Kidney (tissue), 13 donors: ENCODE measurements at regions not wholly inside any gene's neighbourhood (a gene's known extent, or its start where the extent isn't known, plus 50 kb on each side); places are given as distances from the start of the nearest gene placed in this dataset.

Source experiments
- DNase-seq, 5 donors: peaks; one replicate each; pipeline ENCODE4 v3.0.0-alpha.2; 2013 to 2020
- FAIRE-seq: peaks from 2 replicates; lab custom pipeline; 2012; peaks lifted over from hg19 to GRCh38; lab: Jason Lieb, UNC
- H3K27ac ChIP-seq, 2 donors: one replicate each; pipeline ENCODE4 v1.7.0; 2013; ENCODE audit warnings: low read depth in 2 of 2, low read length in 2 of 2, inconsistent platforms in 1 of 2
- H3K27me3 ChIP-seq: one replicate; pipeline ENCODE4 v1.7.1; 2013; ENCODE audit warnings: low read length, inconsistent platforms; ENCODE audit not compliant: control insufficient read depth, insufficient read depth
- H3K36me3 ChIP-seq, 3 donors: one replicate each; pipeline versions ENCODE4 v1.7.0 to v1.7.1; 2013; ENCODE audit warnings: low read length in 3 of 3, control low read depth in 1 of 3, inconsistent platforms in 1 of 3; ENCODE audit not compliant: insufficient read depth in 3 of 3, control insufficient read depth in 2 of 3
- H3K4me1 ChIP-seq, 3 donors: one replicate each; pipeline versions ENCODE4 v1.7.0 to v1.7.1; 2013; ENCODE audit warnings: low read length in 3 of 3, inconsistent platforms in 1 of 3, low read depth in 1 of 3; ENCODE audit not compliant: control insufficient read depth in 2 of 3, insufficient read depth in 2 of 3
- H3K4me3 ChIP-seq, 3 donors: one replicate each; pipeline versions ENCODE4 v1.7.0 to v1.8.1; 2013; ENCODE audit warnings: low read length in 3 of 3, control low read depth in 1 of 3, inconsistent platforms in 1 of 3
- H3K9ac ChIP-seq, 3 donors: one replicate each; pipeline versions ENCODE4 v1.7.0 to v1.7.1; 2013; ENCODE audit warnings: low read length in 3 of 3, control low read depth in 1 of 3, inconsistent platforms in 1 of 3
- H3K9me3 ChIP-seq, 3 donors: one replicate each; pipeline versions ENCODE4 v1.7.0 to v1.7.1; 2013; ENCODE audit warnings: low read length in 3 of 3, control low read depth in 1 of 3, inconsistent platforms in 1 of 3; ENCODE audit not compliant: control insufficient read depth in 2 of 3, insufficient read depth in 1 of 3
- CTCF ChIP-seq: IDR thresholded peaks from 3 replicates; pipeline ENCODE4 v1.5.1; 2012; ENCODE audit warnings: mild to moderate bottlenecking, moderate library complexity, borderline replicate concordance; ENCODE audit not compliant: insufficient read depth; ENCODE audit errors: extremely low read depth
- intact Hi-C: fragments of 100-400 bp; cut with DNase I; formaldehyde crosslinking; loops from one replicate; pipeline ENCODE4 v1.11.1; 2022
- donor health status: control.
- donor health status: control.
- donor health status: control.
- donor health status: control.
- donor health status: control.
- donor health status: DM: yes; HTN: yes; CAD: no.
- donor health status: Normal renal cell carcinoma (clear cell type).

GRCh38 chr15:39188930-39189329 is 391.9 kb upstream of the THBS1 start:
- peaks cover 0 to 7% (median 0%) of the 10 kb centered on the region in 3 donors for H3K4me1 ChIP-seq
- FAIRE-seq = no peak
- no peak for TF ChIP-seq CTCF
- DNase-seq = no peak
- no peak overlapping the region for H3K27ac ChIP-seq
- no peaks in the 10 kb centered on the region for H3K9me3 ChIP-seq
- H3K9ac ChIP-seq = no peak overlapping the region
- no peak overlapping the region for H3K4me3 ChIP-seq
- no peaks in the 10 kb centered on the region for H3K36me3 ChIP-seq
- intact Hi-C loops = no loop called here
- no peaks in the 10 kb centered on the region for H3K27me3 ChIP-seq

GRCh38 chr15:39191871-39192291 is 389.0 kb upstream of the THBS1 start:
- Histone ChIP-seq H3K27ac (no peak overlapping the region), H3K9ac (no peak overlapping the region), H3K4me3 (no peak overlapping the region), H3K27me3 (no peaks in the 10 kb centered on the region), H3K36me3 (no peaks in the 10 kb centered on the region), H3K4me1 (peaks cover 0 to 7% (median 0%) of the 10 kb centered on the region in 3 donors), H3K9me3 (no peaks in the 10 kb centered on the region)
- no peak for DNase-seq
- no peak for TF ChIP-seq CTCF
- intact Hi-C loops = no loop called here
- no peak for FAIRE-seq

GRCh38 chr15:39192351-39192750 is 388.5 kb upstream of the THBS1 start:
- no peak for FAIRE-seq
- TF ChIP-seq CTCF = no peak
- no peak overlapping the region for H3K4me3 ChIP-seq
- H3K9me3 ChIP-seq = no peaks in the 10 kb centered on the region
- no peak for DNase-seq
- intact Hi-C loops = no loop called here
- no peak overlapping the region for H3K27ac ChIP-seq
- H3K9ac ChIP-seq = no peak overlapping the region
- H3K36me3 ChIP-seq = no peaks in the 10 kb centered on the region
- H3K4me1 ChIP-seq = peaks cover 0 to 7% (median 0%) of the 10 kb centered on the region in 3 donors
- H3K27me3 ChIP-seq = no peaks in the 10 kb centered on the region

GRCh38 chr15:39192979-39193560 is 387.8 kb upstream of the THBS1 start:
- Histone ChIP-seq H3K27me3 (no peaks in the 10 kb centered on the region), H3K4me3 (no peak overlapping the region), H3K36me3 (no peaks in the 10 kb centered on the region), H3K9ac (no peak overlapping the region), H3K27ac (no peak overlapping the region), H3K9me3 (no peaks in the 10 kb centered on the region), H3K4me1 (peaks cover 0 to 7% (median 0%) of the 10 kb centered on the region in 3 donors)
- intact Hi-C loops = no loop called here
- TF ChIP-seq CTCF = no peak
- no peak for DNase-seq
- FAIRE-seq = no peak
